ENCODE measurements at regions not wholly inside any gene's neighbourhood (a gene's known extent, or its start where the extent isn't known, plus 50 kb on each side); places are given as distances from the start of the nearest gene placed in this dataset.

- Mint-ChIP-seq H3K4me3 (no peak overlapping the region), H3K9me3 (peaks cover 29% of the 10 kb centered on the region), H3K36me3 (ENCODE audit: low read depth) (no peaks in the 10 kb centered on the region), H3K27me3 (ENCODE audit: insufficient read depth) (no peaks in the 10 kb centered on the region), H3K27ac (no peak overlapping the region), H3K4me1 (ENCODE audit: low read depth) (no peaks in the 10 kb centered on the region)
- DNase-seq (ENCODE audit: low spot score), result no peak
- intact Hi-C loops (cut with micrococcal nuclease), result no loop called here
Measured at GRCh38 chr14:26128931-26129671, 468.7 kb downstream of the NOVA1 start.

- no peaks in the 10 kb centered on the region for H3K36me3 Mint-ChIP-seq (ENCODE audit: low read depth)
- H3K9me3 Mint-ChIP-seq, result peaks cover 29% of the 10 kb centered on the region
- no peaks in the 10 kb centered on the region for H3K4me1 Mint-ChIP-seq (ENCODE audit: low read depth)
- no peak overlapping the region for H3K4me3 Mint-ChIP-seq
- intact Hi-C loops (cut with micrococcal nuclease), result no loop called here
- no peak for DNase-seq (ENCODE audit: low spot score)
- no peaks in the 10 kb centered on the region for H3K27me3 Mint-ChIP-seq (ENCODE audit: insufficient read depth)
- no peak overlapping the region for H3K27ac Mint-ChIP-seq
Measured at GRCh38 chr14:26124896-26125438, 472.9 kb downstream of the NOVA1 start.

- no peaks in the 10 kb centered on the region for H3K27me3 Mint-ChIP-seq (ENCODE audit: insufficient read depth)
- no peaks in the 10 kb centered on the region for H3K36me3 Mint-ChIP-seq (ENCODE audit: low read depth)
- no peak overlapping the region for H3K4me3 Mint-ChIP-seq
- intact Hi-C loops (cut with micrococcal nuclease), result no loop called here
- no peak for DNase-seq (ENCODE audit: low spot score)
- H3K9me3 Mint-ChIP-seq, result peaks cover 29% of the 10 kb centered on the region
- no peak overlapping the region for H3K27ac Mint-ChIP-seq
- no peaks in the 10 kb centered on the region for H3K4me1 Mint-ChIP-seq (ENCODE audit: low read depth)
Measured at GRCh38 chr14:26123459-26123858, 474.4 kb downstream of the NOVA1 start.

- Mint-ChIP-seq H3K27me3 (ENCODE audit: insufficient read depth) (no peaks in the 10 kb centered on the region), H3K27ac (no peak overlapping the region), H3K4me3 (no peak overlapping the region), H3K4me1 (ENCODE audit: low read depth) (no peaks in the 10 kb centered on the region), H3K36me3 (ENCODE audit: low read depth) (no peaks in the 10 kb centered on the region), H3K9me3 (peaks cover 30% of the 10 kb centered on the region)
- intact Hi-C loops (cut with micrococcal nuclease), result no loop called here
- DNase-seq (ENCODE audit: low spot score), result no peak
Measured at GRCh38 chr14:26121181-26121580, 476.7 kb downstream of the NOVA1 start.

- H3K4me1 Mint-ChIP-seq (ENCODE audit: low read depth), result no peaks in the 10 kb centered on the region
- H3K27ac Mint-ChIP-seq, result no peak overlapping the region
- no peaks in the 10 kb centered on the region for H3K27me3 Mint-ChIP-seq (ENCODE audit: insufficient read depth)
- intact Hi-C loops (cut with micrococcal nuclease), result no loop called here
- H3K4me3 Mint-ChIP-seq, result no peak overlapping the region
- H3K36me3 Mint-ChIP-seq (ENCODE audit: low read depth), result no peaks in the 10 kb centered on the region
- H3K9me3 Mint-ChIP-seq, result peaks cover 26% of the 10 kb centered on the region
- no peak for DNase-seq (ENCODE audit: low spot score)
Measured at GRCh38 chr14:26113911-26114640, 483.8 kb downstream of the NOVA1 start.

GRCh38 chr14:26104717-26105116 lies 493.1 kb downstream of the NOVA1 start:
- H3K4me1 Mint-ChIP-seq (ENCODE audit: low read depth), result no peaks in the 10 kb centered on the region

GRCh38 chr14:26097852-26098251 lies 500.0 kb downstream of the NOVA1 start:
- DNase-seq (ENCODE audit: low spot score), result no peak
- H3K27me3 Mint-ChIP-seq (ENCODE audit: insufficient read depth), result no peaks in the 10 kb centered on the region
- no peak overlapping the region for H3K4me3 Mint-ChIP-seq
- H3K4me1 Mint-ChIP-seq (ENCODE audit: low read depth), result no peaks in the 10 kb centered on the region
- H3K27ac Mint-ChIP-seq, result no peak overlapping the region
- intact Hi-C loops (cut with micrococcal nuclease), result no loop called here
- peaks cover 27% of the 10 kb centered on the region for H3K9me3 Mint-ChIP-seq
- H3K36me3 Mint-ChIP-seq (ENCODE audit: low read depth), result no peaks in the 10 kb centered on the region

More at GRCh38 chr14:26104717-26105116, 493.1 kb downstream of the NOVA1 start:
- H3K27ac Mint-ChIP-seq, result no peak overlapping the region
- H3K27me3 Mint-ChIP-seq (ENCODE audit: insufficient read depth), result no peaks in the 10 kb centered on the region
- DNase-seq (ENCODE audit: low spot score), result no peak
- no peak overlapping the region for H3K4me3 Mint-ChIP-seq
- H3K36me3 Mint-ChIP-seq (ENCODE audit: low read depth), result no peaks in the 10 kb centered on the region
- intact Hi-C loops (cut with micrococcal nuclease), result no loop called here
- peaks cover 56% of the 10 kb centered on the region for H3K9me3 Mint-ChIP-seq

- intact Hi-C loops (cut with micrococcal nuclease), result no loop called here
- DNase-seq (ENCODE audit: low spot score), result no peak
- H3K4me1 Mint-ChIP-seq (ENCODE audit: low read depth), result no peaks in the 10 kb centered on the region
Measured at GRCh38 chr14:26088275-26088674, 509.6 kb downstream of the NOVA1 start.

GRCh38 chr14:26081043-26081442 lies 516.8 kb downstream of the NOVA1 start:
- Mint-ChIP-seq H3K9me3 (peaks cover 23% of the 10 kb centered on the region), H3K27me3 (ENCODE audit: insufficient read depth) (no peaks in the 10 kb centered on the region), H3K27ac (no peak overlapping the region), H3K36me3 (ENCODE audit: low read depth) (no peaks in the 10 kb centered on the region), H3K4me1 (ENCODE audit: low read depth) (no peaks in the 10 kb centered on the region), H3K4me3 (no peak overlapping the region)
- no peak for DNase-seq (ENCODE audit: low spot score)
- intact Hi-C loops (cut with micrococcal nuclease), result no loop called here

More at GRCh38 chr14:26088275-26088674, 509.6 kb downstream of the NOVA1 start:
- H3K4me3 Mint-ChIP-seq, result no peak overlapping the region
- no peak overlapping the region for H3K27ac Mint-ChIP-seq
- H3K36me3 Mint-ChIP-seq (ENCODE audit: low read depth), result no peaks in the 10 kb centered on the region
- H3K9me3 Mint-ChIP-seq, result peaks cover 19% of the 10 kb centered on the region
- no peaks in the 10 kb centered on the region for H3K27me3 Mint-ChIP-seq (ENCODE audit: insufficient read depth)

- no peak overlapping the region for H3K27ac Mint-ChIP-seq
- H3K4me1 Mint-ChIP-seq (ENCODE audit: low read depth), result no peaks in the 10 kb centered on the region
- H3K9me3 Mint-ChIP-seq, result peaks cover 23% of the 10 kb centered on the region
- intact Hi-C loops (cut with micrococcal nuclease), result no loop called here
- H3K4me3 Mint-ChIP-seq, result no peak overlapping the region
- DNase-seq (ENCODE audit: low spot score), result no peak
- H3K27me3 Mint-ChIP-seq (ENCODE audit: insufficient read depth), result no peaks in the 10 kb centered on the region
- no peaks in the 10 kb centered on the region for H3K36me3 Mint-ChIP-seq (ENCODE audit: low read depth)
Measured at GRCh38 chr14:26078561-26078960, 519.3 kb downstream of the NOVA1 start.

- intact Hi-C loops (cut with micrococcal nuclease), result no loop called here
- H3K27ac Mint-ChIP-seq, result no peak overlapping the region
- H3K9me3 Mint-ChIP-seq, result no peaks in the 10 kb centered on the region
Measured at GRCh38 chr14:26074892-26075291, 522.9 kb downstream of the NOVA1 start.

GRCh38 chr14:26070443-26070842 lies 527.4 kb downstream of the NOVA1 start:
- DNase-seq (ENCODE audit: low spot score), result no peak
- no peaks in the 10 kb centered on the region for H3K4me1 Mint-ChIP-seq (ENCODE audit: low read depth)
- H3K9me3 Mint-ChIP-seq, result peaks cover 12% of the 10 kb centered on the region
- intact Hi-C loops (cut with micrococcal nuclease), result no loop called here
- H3K4me3 Mint-ChIP-seq, result no peak overlapping the region
- H3K36me3 Mint-ChIP-seq (ENCODE audit: low read depth), result no peaks in the 10 kb centered on the region
- H3K27ac Mint-ChIP-seq, result no peak overlapping the region
- no peaks in the 10 kb centered on the region for H3K27me3 Mint-ChIP-seq (ENCODE audit: insufficient read depth)

More at GRCh38 chr14:26074892-26075291, 522.9 kb downstream of the NOVA1 start:
- DNase-seq (ENCODE audit: low spot score), result no peak
- no peaks in the 10 kb centered on the region for H3K4me1 Mint-ChIP-seq (ENCODE audit: low read depth)
- H3K27me3 Mint-ChIP-seq (ENCODE audit: insufficient read depth), result no peaks in the 10 kb centered on the region
- no peaks in the 10 kb centered on the region for H3K36me3 Mint-ChIP-seq (ENCODE audit: low read depth)
- H3K4me3 Mint-ChIP-seq, result no peak overlapping the region

GRCh38 chr14:26067786-26068459 lies 529.9 kb downstream of the NOVA1 start:
- Mint-ChIP-seq H3K4me1 (ENCODE audit: low read depth) (no peaks in the 10 kb centered on the region), H3K27ac (no peak overlapping the region), H3K9me3 (peaks cover 12% of the 10 kb centered on the region), H3K27me3 (ENCODE audit: insufficient read depth) (no peaks in the 10 kb centered on the region), H3K36me3 (ENCODE audit: low read depth) (no peaks in the 10 kb centered on the region), H3K4me3 (no peak overlapping the region)
- intact Hi-C loops (cut with micrococcal nuclease), result no loop called here
- no peak for DNase-seq (ENCODE audit: low spot score)

Data from activated T-helper 1 cell treated with anti-CD3 and anti-CD28 coated beads, Interleukin-12 subunit alpha, Interleukin-12 subunit beta, Interleukin-2, Interleukin-4 antibody, amounts not matched to agents 30 ng/mL and 10 ng/mL and 1 ng/mL, durations not matched to agents 14 hours and 24 hours and 36 hours (primary cell).